ENCODE measurements at regions not wholly inside any gene's neighbourhood (a gene's known extent, or its start where the extent isn't known, plus 50 kb on each side); places are given as distances from the start of the nearest gene placed in this dataset.

- no peaks in the 10 kb centered on the region for H3K9me3 Mint-ChIP-seq (ENCODE audit: low read depth)
- DNase-seq (ENCODE audit: low spot score, unreplicated experiment), result no peak
- H3K4me1 Mint-ChIP-seq (ENCODE audit: low read depth), result no peaks in the 10 kb centered on the region
- TF ChIP-seq CTCF (IDR thresholded peaks at IDR 0.05; ENCODE audit: unreplicated experiment), result no peak
- no peaks in the 10 kb centered on the region for H3K36me3 Mint-ChIP-seq (ENCODE audit: insufficient read depth)
- no peak overlapping the region for H3K27ac Mint-ChIP-seq
- H3K27me3 Mint-ChIP-seq, result peaks cover 49% of the 10 kb centered on the region
- H3K4me3 Mint-ChIP-seq (ENCODE audit: low read depth), result no peak overlapping the region
These were observed 386.3 kb upstream of the MYT1L start for GRCh38 chr2:2717406-2717805.

- Mint-ChIP-seq H3K4me1 (ENCODE audit: low read depth) (no peaks in the 10 kb centered on the region), H3K9me3 (ENCODE audit: low read depth) (no peaks in the 10 kb centered on the region), H3K27me3 (peaks cover 54% of the 10 kb centered on the region), H3K4me3 (ENCODE audit: low read depth) (no peak overlapping the region), H3K36me3 (ENCODE audit: insufficient read depth) (no peaks in the 10 kb centered on the region), H3K27ac (no peak overlapping the region)
- no peak for TF ChIP-seq CTCF (IDR thresholded peaks at IDR 0.05; ENCODE audit: unreplicated experiment)
- DNase-seq (ENCODE audit: low spot score, unreplicated experiment), result no peak
These were observed 385.7 kb upstream of the MYT1L start for GRCh38 chr2:2716771-2717170.

GRCh38 chr2:2715036-2715818 is 384.2 kb upstream of the MYT1L start:
- Mint-ChIP-seq H3K9me3 (ENCODE audit: low read depth) (no peaks in the 10 kb centered on the region), H3K36me3 (ENCODE audit: insufficient read depth) (no peaks in the 10 kb centered on the region), H3K4me1 (ENCODE audit: low read depth) (no peaks in the 10 kb centered on the region), H3K4me3 (ENCODE audit: low read depth) (no peak overlapping the region), H3K27me3 (peaks cover 50% of the 10 kb centered on the region), H3K27ac (no peak overlapping the region)
- no peak for TF ChIP-seq CTCF (IDR thresholded peaks at IDR 0.05; ENCODE audit: unreplicated experiment)
- no peak for DNase-seq (ENCODE audit: low spot score, unreplicated experiment)

- no peak overlapping the region for H3K4me3 Mint-ChIP-seq (ENCODE audit: low read depth)
- no peaks in the 10 kb centered on the region for H3K4me1 Mint-ChIP-seq (ENCODE audit: low read depth)
- H3K27me3 Mint-ChIP-seq, result peaks cover 44% of the 10 kb centered on the region
- no peaks in the 10 kb centered on the region for H3K9me3 Mint-ChIP-seq (ENCODE audit: low read depth)
- DNase-seq (ENCODE audit: low spot score, unreplicated experiment), result no peak
- no peak overlapping the region for H3K27ac Mint-ChIP-seq
- H3K36me3 Mint-ChIP-seq (ENCODE audit: insufficient read depth), result no peaks in the 10 kb centered on the region
- TF ChIP-seq CTCF (IDR thresholded peaks at IDR 0.05; ENCODE audit: unreplicated experiment), result no peak
These were observed 383.3 kb upstream of the MYT1L start for GRCh38 chr2:2714408-2714807.

GRCh38 chr2:2709431-2709770 is 378.3 kb upstream of the MYT1L start:
- Mint-ChIP-seq H3K27ac (no peak overlapping the region), H3K4me1 (ENCODE audit: low read depth) (no peaks in the 10 kb centered on the region), H3K27me3 (peaks cover 27% of the 10 kb centered on the region), H3K9me3 (ENCODE audit: low read depth) (no peaks in the 10 kb centered on the region), H3K4me3 (ENCODE audit: low read depth) (no peak overlapping the region), H3K36me3 (ENCODE audit: insufficient read depth) (no peaks in the 10 kb centered on the region)
- no peak for TF ChIP-seq CTCF (IDR thresholded peaks at IDR 0.05; ENCODE audit: unreplicated experiment)
- DNase-seq (ENCODE audit: low spot score, unreplicated experiment), result no peak

All from progenitor cell of endocrine pancreas (in vitro differentiated cells).